GM23338 (cell line): ENCODE measurements at regions not wholly inside any gene's neighbourhood (a gene's known extent, or its start where the extent isn't known, plus 50 kb on each side); places are given as distances from the start of the nearest gene placed in this dataset.

ENCODE experiments used
- ATAC-seq: fragments of 200-7000 bp; cut with Tn5 transposase; 3 replicates; pipeline ENCODE4 v1.9.1; 2020
- DNase-seq: peaks from one replicate; pipeline ENCODE4 v3.0.0-alpha.2; 2015; ENCODE audit warnings: low spot score
- H2AFZ ChIP-seq: fragments of 200-600 bp; sonication (generic); 2 replicates; pipeline ENCODE4 v1.8.0; 2016; ENCODE audit warnings: antibody characterized with exemption, mild to moderate bottlenecking, moderate library complexity
- H3F3A ChIP-seq: fragments of 200-600 bp; sonication (generic); replicated peaks from 2 replicates; pipeline ENCODE4 v1.8.0; 2017; ENCODE audit warnings: antibody characterized with exemption, mixed run types, low read depth
- H3K27ac ChIP-seq: fragments of 200-600 bp; sonication (generic); 2 replicates; pipeline ENCODE4 v1.6.1; 2016; ENCODE audit warnings: low read depth
- H3K27me3 ChIP-seq: fragments of 200-600 bp; sonication (generic); 2 replicates; pipeline ENCODE4 v1.8.0; 2016; ENCODE audit warnings: mild to moderate bottlenecking, mixed run types, moderate library complexity; ENCODE audit not compliant: insufficient read depth
- H3K36me3 ChIP-seq: fragments of 200-600 bp; sonication (generic); 2 replicates; pipeline ENCODE4 v1.8.0; 2016; ENCODE audit warnings: mild to moderate bottlenecking; ENCODE audit not compliant: insufficient read depth
- H3K4me1 ChIP-seq: fragments of 200-600 bp; sonication (generic); 2 replicates; pipeline ENCODE4 v1.8.0; 2016; ENCODE audit warnings: mild to moderate bottlenecking, moderate library complexity; ENCODE audit not compliant: insufficient read depth
- H3K4me2 ChIP-seq: fragments of 200-600 bp; sonication (generic); 2 replicates; pipeline ENCODE4 v1.7.1; 2017; ENCODE audit warnings: mixed run types
- H3K4me3 ChIP-seq: fragments of 200-600 bp; sonication (generic); 2 replicates; pipeline ENCODE4 v1.6.1; 2016; ENCODE audit warnings: mixed run types
- H3K79me2 ChIP-seq: fragments of 200-600 bp; sonication (generic); replicated peaks from 2 replicates; pipeline ENCODE4 v1.8.0; 2017; ENCODE audit warnings: mild to moderate bottlenecking; ENCODE audit not compliant: insufficient read depth
- H3K9me2 ChIP-seq: fragments of 200-600 bp; sonication (generic); 2 replicates; pipeline ENCODE4 v1.8.0; 2017; ENCODE audit not compliant: insufficient read depth
- H4K20me1 ChIP-seq: fragments of 200-600 bp; sonication (generic); replicated peaks from 2 replicates; pipeline ENCODE4 v1.8.0; 2017; ENCODE audit warnings: mild to moderate bottlenecking; ENCODE audit not compliant: insufficient read depth
- H3K27ac Mint-ChIP-seq: 2 replicates; pipeline ENCODE4 v1.8.0; 2020; ENCODE audit warnings: inconsistent platforms, mild to moderate bottlenecking, moderate library complexity, mixed read lengths
- H3K27me3 Mint-ChIP-seq: 3 replicates; pipeline ENCODE4 v1.8.0; 2022; ENCODE audit warnings: low read depth, mild to moderate bottlenecking, moderate library complexity, mixed read lengths, inconsistent platforms; ENCODE audit not compliant: insufficient read depth, poor library complexity
- H3K36me3 Mint-ChIP-seq: 3 replicates; pipeline ENCODE4 v1.8.0; 2021; ENCODE audit warnings: low read depth, mild to moderate bottlenecking, inconsistent platforms, moderate library complexity, mixed read lengths
- H3K4me1 Mint-ChIP-seq: 3 replicates; pipeline ENCODE4 v1.8.0; 2020; ENCODE audit warnings: mild to moderate bottlenecking, inconsistent platforms, mixed read lengths
- H3K4me3 Mint-ChIP-seq: 3 replicates; pipeline ENCODE4 v1.8.0; 2021; ENCODE audit warnings: moderate library complexity, mild to moderate bottlenecking, inconsistent platforms, mixed read lengths
- H3K9me3 Mint-ChIP-seq: 3 replicates; pipeline ENCODE4 v1.8.0; 2020; ENCODE audit warnings: moderate library complexity, mild to moderate bottlenecking, inconsistent platforms, mixed read lengths
- CREB1 ChIP-seq: fragments of 250-450 bp; sonication (Bioruptor Pico); IDR thresholded peaks from 2 replicates; pipeline ENCODE4 v1.5.0; 2020; ENCODE audit warnings: low read depth, mild to moderate bottlenecking, moderate library complexity
- EZH2 ChIP-seq: fragments of 200-600 bp; sonication (generic); IDR thresholded peaks from one replicate; pipeline ENCODE4 v1.8.0; 2017; ENCODE audit warnings: antibody characterized with exemption, mild to moderate bottlenecking, low read depth; ENCODE audit not compliant: unreplicated experiment
- EZH2phosphoT487 ChIP-seq: fragments of 200-600 bp; sonication (generic); IDR thresholded peaks from one replicate; pipeline ENCODE4 v1.8.1; 2018; ENCODE audit warnings: antibody characterized with exemption; ENCODE audit not compliant: unreplicated experiment
- JUNB ChIP-seq: IDR thresholded peaks from one replicate; pipeline ENCODE4 v1.6.1; 2016; ENCODE audit warnings: antibody characterized with exemption; ENCODE audit not compliant: unreplicated experiment
- NANOG ChIP-seq: IDR thresholded peaks from 2 replicates; pipeline ENCODE4 v1.6.1; 2016; ENCODE audit warnings: antibody characterized with exemption, borderline replicate concordance
- POLR2AphosphoS5 ChIP-seq: IDR thresholded peaks from 2 replicates; pipeline ENCODE4 v1.6.1; 2016; ENCODE audit warnings: antibody characterized with exemption, low read depth
- STAT1 ChIP-seq: IDR thresholded peaks from one replicate; pipeline ENCODE4 v1.6.1; 2016; ENCODE audit warnings: antibody characterized with exemption; ENCODE audit not compliant: unreplicated experiment
- ZNF114 ChIP-seq: fragments of 250-450 bp; sonication (Bioruptor Pico); IDR thresholded peaks from 2 replicates; pipeline ENCODE4 v1.5.0; 2020; ENCODE audit warnings: mild to moderate bottlenecking, moderate library complexity
- ZNF331 ChIP-seq: fragments of 250-450 bp; sonication (Bioruptor Pico); IDR thresholded peaks from 2 replicates; pipeline ENCODE4 v1.5.0; 2020; ENCODE audit warnings: low read depth, mild to moderate bottlenecking, moderate library complexity
- TF ChIP-seq, protein P1 (sequence below): IDR thresholded peaks from one replicate; pipeline ENCODE4 v1.6.1; 2018; ENCODE audit warnings: antibody characterized with exemption; ENCODE audit not compliant: unreplicated experiment
- TF ChIP-seq, protein P2 (sequence below), 2 experiments: fragments of 200-600 bp in 1 of 2; sonication (generic) in 1 of 2; conservative IDR thresholded peaks; 2 replicates each; pipeline versions ENCODE4 v1.5.1 to v1.6.1; 2016 to 2017; ENCODE audit warnings: antibody characterized with exemption in 2 of 2, low read depth in 2 of 2, mild to moderate bottlenecking in 2 of 2, moderate library complexity in 1 of 2
- TF ChIP-seq, protein P3 (sequence below): fragments of 250-450 bp; sonication (Bioruptor Pico); IDR thresholded peaks from 2 replicates; pipeline ENCODE4 v1.5.0; 2020; ENCODE audit warnings: mild to moderate bottlenecking, moderate library complexity
- TF ChIP-seq, protein P4 (sequence below): IDR thresholded peaks from 2 replicates; pipeline ENCODE4 v1.6.1; 2016; ENCODE audit warnings: antibody characterized with exemption

DNA sequence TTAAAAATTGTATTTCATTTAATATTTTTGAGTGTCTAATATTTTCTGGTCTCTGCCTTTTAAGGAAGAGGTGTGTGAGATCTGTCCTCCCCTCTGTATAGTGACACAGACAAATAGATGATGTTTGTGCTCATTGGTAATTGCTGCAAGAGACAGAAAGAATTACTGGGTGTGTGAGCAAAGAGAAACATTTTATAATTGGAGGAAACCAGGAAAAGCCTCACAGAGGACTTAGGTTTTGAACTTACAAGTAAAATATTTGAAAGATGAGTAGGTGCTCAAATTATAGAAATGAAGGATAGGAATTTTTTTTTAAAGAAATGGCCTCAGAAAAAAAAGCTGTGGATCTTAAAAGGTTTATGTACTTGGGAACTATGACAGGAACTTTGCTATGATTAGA lies 149.8 kb downstream of the SPCS3 start:
- Histone ChIP-seq H3K36me3 (no peaks in the 10 kb centered on the region), H3K4me3 (no peak overlapping the region), H3K9me2 (no peaks in the 10 kb centered on the region), H3K79me2 (no peaks in the 10 kb centered on the region), H2AFZ (no peak overlapping the region), H3K4me1 (no peaks in the 10 kb centered on the region), H3K4me2 (no peak overlapping the region), H3F3A (no peaks in the 10 kb centered on the region), H4K20me1 (no peaks in the 10 kb centered on the region), H3K27ac (no peak overlapping the region), H3K27me3 (no peaks in the 10 kb centered on the region)
- Mint-ChIP-seq H3K4me3 (no peak overlapping the region), H3K27ac (no peak overlapping the region), H3K27me3 (no peaks in the 10 kb centered on the region), H3K9me3 (peaks cover 3% of the 10 kb centered on the region; the same call in 2 of the 3 replicates), H3K36me3 (no peaks in the 10 kb centered on the region; the same call in 1 of the 3 replicates), H3K4me1 (no peaks in the 10 kb centered on the region)
- TF ChIP-seq NANOG (no peak), JUNB (no peak), ZNF114 (CRISPR knock-in tag) (no peak), EZH2 (no peak), POLR2AphosphoS5 (no peak), ZNF331 (CRISPR knock-in tag) (no peak), EZH2phosphoT487 (no peak), STAT1 (no peak), CREB1 (no peak)
- TF ChIP-seq, protein P1, sequence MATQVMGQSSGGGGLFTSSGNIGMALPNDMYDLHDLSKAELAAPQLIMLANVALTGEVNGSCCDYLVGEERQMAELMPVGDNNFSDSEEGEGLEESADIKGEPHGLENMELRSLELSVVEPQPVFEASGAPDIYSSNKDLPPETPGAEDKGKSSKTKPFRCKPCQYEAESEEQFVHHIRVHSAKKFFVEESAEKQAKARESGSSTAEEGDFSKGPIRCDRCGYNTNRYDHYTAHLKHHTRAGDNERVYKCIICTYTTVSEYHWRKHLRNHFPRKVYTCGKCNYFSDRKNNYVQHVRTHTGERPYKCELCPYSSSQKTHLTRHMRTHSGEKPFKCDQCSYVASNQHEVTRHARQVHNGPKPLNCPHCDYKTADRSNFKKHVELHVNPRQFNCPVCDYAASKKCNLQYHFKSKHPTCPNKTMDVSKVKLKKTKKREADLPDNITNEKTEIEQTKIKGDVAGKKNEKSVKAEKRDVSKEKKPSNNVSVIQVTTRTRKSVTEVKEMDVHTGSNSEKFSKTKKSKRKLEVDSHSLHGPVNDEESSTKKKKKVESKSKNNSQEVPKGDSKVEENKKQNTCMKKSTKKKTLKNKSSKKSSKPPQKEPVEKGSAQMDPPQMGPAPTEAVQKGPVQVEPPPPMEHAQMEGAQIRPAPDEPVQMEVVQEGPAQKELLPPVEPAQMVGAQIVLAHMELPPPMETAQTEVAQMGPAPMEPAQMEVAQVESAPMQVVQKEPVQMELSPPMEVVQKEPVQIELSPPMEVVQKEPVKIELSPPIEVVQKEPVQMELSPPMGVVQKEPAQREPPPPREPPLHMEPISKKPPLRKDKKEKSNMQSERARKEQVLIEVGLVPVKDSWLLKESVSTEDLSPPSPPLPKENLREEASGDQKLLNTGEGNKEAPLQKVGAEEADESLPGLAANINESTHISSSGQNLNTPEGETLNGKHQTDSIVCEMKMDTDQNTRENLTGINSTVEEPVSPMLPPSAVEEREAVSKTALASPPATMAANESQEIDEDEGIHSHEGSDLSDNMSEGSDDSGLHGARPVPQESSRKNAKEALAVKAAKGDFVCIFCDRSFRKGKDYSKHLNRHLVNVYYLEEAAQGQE, result no peak
- TF ChIP-seq, protein P2, sequence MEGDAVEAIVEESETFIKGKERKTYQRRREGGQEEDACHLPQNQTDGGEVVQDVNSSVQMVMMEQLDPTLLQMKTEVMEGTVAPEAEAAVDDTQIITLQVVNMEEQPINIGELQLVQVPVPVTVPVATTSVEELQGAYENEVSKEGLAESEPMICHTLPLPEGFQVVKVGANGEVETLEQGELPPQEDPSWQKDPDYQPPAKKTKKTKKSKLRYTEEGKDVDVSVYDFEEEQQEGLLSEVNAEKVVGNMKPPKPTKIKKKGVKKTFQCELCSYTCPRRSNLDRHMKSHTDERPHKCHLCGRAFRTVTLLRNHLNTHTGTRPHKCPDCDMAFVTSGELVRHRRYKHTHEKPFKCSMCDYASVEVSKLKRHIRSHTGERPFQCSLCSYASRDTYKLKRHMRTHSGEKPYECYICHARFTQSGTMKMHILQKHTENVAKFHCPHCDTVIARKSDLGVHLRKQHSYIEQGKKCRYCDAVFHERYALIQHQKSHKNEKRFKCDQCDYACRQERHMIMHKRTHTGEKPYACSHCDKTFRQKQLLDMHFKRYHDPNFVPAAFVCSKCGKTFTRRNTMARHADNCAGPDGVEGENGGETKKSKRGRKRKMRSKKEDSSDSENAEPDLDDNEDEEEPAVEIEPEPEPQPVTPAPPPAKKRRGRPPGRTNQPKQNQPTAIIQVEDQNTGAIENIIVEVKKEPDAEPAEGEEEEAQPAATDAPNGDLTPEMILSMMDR (conservative IDR thresholded peaks at IDR 0.05; ENCODE audit: low read depth in 2 of 2), result no peak
- TF ChIP-seq, protein P3, sequence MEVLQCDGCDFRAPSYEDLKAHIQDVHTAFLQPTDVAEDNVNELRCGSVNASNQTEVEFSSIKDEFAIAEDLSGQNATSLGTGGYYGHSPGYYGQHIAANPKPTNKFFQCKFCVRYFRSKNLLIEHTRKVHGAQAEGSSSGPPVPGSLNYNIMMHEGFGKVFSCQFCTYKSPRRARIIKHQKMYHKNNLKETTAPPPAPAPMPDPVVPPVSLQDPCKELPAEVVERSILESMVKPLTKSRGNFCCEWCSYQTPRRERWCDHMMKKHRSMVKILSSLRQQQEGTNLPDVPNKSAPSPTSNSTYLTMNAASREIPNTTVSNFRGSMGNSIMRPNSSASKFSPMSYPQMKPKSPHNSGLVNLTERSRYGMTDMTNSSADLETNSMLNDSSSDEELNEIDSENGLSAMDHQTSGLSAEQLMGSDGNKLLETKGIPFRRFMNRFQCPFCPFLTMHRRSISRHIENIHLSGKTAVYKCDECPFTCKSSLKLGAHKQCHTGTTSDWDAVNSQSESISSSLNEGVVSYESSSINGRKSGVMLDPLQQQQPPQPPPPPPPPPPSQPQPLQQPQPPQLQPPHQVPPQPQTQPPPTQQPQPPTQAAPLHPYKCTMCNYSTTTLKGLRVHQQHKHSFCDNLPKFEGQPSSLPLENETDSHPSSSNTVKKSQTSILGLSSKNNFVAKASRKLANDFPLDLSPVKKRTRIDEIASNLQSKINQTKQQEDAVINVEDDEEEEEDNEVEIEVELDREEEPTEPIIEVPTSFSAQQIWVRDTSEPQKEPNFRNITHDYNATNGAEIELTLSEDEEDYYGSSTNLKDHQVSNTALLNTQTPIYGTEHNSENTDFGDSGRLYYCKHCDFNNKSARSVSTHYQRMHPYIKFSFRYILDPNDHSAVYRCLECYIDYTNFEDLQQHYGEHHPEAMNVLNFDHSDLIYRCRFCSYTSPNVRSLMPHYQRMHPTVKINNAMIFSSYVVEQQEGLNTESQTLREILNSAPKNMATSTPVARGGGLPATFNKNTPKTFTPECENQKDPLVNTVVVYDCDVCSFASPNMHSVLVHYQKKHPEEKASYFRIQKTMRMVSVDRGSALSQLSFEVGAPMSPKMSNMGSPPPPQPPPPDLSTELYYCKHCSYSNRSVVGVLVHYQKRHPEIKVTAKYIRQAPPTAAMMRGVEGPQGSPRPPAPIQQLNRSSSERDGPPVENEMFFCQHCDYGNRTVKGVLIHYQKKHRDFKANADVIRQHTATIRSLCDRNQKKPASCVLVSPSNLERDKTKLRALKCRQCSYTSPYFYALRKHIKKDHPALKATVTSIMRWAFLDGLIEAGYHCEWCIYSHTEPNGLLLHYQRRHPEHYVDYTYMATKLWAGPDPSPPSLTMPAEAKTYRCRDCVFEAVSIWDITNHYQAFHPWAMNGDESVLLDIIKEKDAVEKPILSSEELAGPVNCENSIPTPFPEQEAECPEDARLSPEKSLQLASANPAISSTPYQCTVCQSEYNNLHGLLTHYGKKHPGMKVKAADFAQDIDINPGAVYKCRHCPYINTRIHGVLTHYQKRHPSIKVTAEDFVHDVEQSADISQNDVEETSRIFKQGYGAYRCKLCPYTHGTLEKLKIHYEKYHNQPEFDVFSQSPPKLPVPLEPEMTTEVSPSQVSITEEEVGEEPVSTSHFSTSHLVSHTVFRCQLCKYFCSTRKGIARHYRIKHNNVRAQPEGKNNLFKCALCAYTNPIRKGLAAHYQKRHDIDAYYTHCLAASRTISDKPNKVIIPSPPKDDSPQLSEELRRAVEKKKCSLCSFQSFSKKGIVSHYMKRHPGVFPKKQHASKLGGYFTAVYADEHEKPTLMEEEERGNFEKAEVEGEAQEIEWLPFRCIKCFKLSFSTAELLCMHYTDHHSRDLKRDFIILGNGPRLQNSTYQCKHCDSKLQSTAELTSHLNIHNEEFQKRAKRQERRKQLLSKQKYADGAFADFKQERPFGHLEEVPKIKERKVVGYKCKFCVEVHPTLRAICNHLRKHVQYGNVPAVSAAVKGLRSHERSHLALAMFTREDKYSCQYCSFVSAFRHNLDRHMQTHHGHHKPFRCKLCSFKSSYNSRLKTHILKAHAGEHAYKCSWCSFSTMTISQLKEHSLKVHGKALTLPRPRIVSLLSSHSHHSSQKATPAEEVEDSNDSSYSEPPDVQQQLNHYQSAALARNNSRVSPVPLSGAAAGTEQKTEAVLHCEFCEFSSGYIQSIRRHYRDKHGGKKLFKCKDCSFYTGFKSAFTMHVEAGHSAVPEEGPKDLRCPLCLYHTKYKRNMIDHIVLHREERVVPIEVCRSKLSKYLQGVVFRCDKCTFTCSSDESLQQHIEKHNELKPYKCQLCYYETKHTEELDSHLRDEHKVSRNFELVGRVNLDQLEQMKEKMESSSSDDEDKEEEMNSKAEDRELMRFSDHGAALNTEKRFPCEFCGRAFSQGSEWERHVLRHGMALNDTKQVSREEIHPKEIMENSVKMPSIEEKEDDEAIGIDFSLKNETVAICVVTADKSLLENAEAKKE (CRISPR knock-in tag), result no peak
- TF ChIP-seq, protein P4, sequence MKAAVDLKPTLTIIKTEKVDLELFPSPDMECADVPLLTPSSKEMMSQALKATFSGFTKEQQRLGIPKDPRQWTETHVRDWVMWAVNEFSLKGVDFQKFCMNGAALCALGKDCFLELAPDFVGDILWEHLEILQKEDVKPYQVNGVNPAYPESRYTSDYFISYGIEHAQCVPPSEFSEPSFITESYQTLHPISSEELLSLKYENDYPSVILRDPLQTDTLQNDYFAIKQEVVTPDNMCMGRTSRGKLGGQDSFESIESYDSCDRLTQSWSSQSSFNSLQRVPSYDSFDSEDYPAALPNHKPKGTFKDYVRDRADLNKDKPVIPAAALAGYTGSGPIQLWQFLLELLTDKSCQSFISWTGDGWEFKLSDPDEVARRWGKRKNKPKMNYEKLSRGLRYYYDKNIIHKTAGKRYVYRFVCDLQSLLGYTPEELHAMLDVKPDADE, result no peak
- DNase-seq, result no peak
- ATAC-seq, result no peak
